ENCODE measurements at regions not wholly inside any gene's neighbourhood (a gene's known extent, or its start where the extent isn't known, plus 50 kb on each side); places are given as distances from the start of the nearest gene placed in this dataset.

GRCh38 chr13:29903543-29903942 is 53.1 kb upstream of the UBL3 start:
- DNase-seq (ENCODE audit: low spot score), result no peak

- no peak for DNase-seq (ENCODE audit: low spot score)
Observed at GRCh38 chr13:29902632-29903305, 52.4 kb upstream of the UBL3 start.

DNA sequence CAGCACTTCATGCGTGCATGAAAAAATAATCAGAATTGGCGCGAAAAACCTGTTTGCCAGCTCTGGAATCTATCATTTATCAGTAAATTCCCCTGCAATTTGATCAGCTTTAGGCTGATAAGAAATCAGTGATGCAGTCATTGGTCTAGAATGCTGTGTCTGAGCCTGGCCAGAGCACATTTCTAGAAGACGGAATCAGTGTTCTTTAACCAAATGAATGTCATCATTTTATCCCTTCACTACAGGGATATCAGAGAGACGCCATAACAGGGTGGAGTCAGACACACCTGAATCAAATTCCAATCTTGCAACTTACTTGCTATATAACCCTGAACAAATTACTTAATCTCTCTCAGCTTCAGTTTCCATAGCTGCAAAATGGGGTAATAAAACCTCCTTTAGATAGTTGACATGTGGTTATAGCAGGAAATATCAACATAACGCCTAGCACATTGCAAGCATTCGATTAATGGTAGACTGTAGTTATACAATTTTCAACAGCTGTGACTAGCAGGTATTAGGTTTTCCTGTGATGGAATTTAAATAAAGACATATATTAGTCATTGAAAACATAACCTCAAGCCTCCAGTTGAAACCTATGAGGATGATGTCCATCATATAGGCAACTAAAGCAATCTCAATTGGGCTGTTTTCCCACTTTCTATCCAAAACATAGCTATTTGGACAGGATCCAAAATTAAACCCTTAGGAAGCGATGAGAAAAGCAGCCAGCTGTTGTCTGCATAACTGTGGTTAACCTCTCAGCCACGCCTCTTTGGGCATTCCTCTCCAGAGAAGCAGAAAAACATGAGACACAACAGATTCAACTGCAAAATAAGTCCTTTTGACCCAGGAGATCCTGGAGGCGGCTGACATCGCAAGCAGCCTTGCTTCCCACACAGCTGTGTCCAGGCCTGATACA is 51.6 kb upstream of the UBL3 start:
- DNase-seq (ENCODE audit: low spot score), result peak; percentile 17
